Kidney tubule cell (primary cell): ENCODE measurements at regions not wholly inside any gene's neighbourhood (a gene's known extent, or its start where the extent isn't known, plus 50 kb on each side); places are given as distances from the start of the nearest gene placed in this dataset.

Experiments
- DNase-seq: peaks from one replicate; pipeline ENCODE4 v3.0.0-alpha.2; 2018; ENCODE audit warnings: low spot score

DNA sequence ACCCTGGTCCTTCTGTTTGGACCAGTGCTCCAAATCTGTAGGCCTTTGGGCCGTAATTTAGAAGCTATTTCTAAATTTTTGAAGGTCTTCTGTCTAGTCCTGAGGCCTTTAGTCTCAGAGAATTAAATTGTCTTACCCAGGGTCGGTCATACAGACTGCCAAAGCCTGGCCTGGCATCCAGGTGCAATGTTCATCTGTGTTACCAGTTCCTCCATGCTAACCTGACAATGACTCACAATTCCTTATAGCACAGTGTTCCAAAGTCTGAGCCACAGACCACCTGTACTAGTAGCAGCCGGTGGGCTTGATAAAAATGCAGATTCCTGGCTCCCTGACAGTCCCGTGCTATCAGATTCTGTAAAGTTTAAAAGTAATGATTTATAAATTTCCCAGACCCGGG is 77.7 kb upstream of the MAP4K3 start:
- DNase-seq = no peak

DNA sequence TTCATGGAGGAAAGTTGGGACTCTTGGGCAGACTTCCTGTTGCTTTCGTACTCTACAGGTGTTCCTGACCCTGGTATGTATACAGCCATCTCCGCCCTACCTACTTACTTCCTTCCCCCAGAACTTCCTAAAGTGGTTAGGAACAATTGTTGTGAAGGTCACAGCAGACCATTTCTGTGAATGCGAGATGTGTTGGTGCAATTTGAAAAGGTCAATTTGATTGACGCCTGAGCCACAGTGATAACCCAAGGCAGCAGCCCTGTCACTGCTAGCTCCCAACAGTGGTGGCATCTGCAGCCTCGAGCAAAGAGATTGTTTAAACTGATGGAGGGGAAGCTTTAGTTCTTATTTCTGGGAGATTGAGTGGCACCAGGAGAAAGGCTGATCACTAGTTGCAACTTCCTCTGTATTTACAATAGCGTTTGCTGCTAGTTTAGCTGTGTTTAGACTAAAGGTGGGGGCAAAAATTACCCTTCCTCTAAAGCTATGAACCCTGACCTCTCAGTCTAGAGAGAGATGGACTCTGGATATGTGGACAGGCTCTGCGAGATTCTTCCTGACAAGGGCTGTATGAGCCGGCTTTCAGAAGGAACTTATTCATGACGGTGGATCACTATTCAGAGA is 78.3 kb upstream of the MAP4K3 start:
- no peak for DNase-seq

DNA sequence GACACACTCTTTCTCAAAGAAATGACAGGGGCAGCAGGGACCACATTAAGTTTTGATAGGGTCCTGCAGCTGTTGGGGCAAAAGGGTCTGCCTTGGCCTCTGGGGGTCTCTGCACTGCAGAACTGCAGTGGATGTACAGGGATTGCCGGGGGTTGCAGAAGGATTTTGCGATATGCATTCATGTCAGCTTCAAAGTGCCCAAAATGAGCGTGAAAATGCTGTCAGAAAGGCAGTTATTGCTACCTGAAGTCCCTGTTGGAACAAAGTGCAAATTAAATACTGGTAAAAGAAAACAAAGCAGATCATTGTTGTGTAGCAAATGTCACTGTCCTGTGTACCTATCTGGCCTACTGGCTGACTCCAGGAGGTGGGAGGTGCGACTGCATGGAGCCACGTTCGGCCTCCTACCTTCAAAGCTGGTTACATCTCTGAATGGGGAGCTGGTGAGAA is 78.8 kb upstream of the MAP4K3 start:
- DNase-seq = no peak

DNA sequence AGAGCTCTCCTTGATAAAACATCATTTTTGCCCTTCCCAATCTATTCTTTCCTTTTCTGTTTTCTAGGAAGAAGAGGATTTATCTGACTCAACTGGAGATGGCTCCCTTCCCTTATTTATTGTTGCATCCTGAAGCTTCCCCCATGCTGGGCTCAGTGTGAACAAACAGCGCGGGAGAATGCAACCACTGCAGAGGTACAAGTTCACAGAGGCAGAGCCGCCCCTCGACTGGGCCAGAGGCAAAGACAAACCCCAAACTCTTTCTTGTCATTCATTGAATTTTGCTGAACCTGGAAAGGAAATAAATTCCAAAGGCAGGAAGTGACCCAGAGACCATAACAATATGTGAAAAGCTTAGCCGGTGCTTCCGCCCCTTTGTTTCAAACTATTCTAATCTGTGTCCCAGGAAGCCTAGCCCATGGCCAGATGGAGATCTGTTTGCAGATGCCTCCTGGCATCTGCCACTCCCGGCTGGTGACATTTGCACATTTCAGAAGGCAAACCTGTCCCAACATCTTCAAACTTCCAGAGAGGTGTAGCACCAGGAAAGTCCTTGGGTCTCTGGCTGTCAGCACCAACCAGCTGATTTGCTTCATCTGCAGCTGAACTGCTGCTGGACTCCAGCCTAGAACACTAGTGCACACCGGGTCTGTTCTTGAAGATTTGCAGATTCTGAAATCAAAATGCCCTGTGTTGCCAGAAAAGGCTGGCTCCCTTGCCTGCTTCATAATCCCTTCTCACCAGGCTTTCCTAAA is 79.4 kb upstream of the MAP4K3 start:
- DNase-seq = no peak

DNA sequence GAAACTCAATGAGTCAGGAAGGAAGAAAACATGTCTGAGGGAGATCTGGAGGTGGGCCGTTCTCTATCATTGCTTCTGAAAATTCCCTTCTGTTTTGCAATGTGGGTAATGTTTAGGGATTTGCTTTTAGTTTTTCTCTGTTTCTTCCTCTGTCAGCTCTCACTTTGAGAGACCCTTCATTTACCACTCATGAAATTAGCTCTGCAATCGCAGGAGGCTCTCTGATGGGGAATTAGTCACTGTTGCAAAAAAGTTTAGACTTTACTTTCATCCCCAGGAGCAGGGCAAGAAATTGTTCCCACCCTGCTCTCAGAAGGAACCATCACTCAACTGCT is 80.0 kb upstream of the MAP4K3 start:
- no peak for DNase-seq

DNA sequence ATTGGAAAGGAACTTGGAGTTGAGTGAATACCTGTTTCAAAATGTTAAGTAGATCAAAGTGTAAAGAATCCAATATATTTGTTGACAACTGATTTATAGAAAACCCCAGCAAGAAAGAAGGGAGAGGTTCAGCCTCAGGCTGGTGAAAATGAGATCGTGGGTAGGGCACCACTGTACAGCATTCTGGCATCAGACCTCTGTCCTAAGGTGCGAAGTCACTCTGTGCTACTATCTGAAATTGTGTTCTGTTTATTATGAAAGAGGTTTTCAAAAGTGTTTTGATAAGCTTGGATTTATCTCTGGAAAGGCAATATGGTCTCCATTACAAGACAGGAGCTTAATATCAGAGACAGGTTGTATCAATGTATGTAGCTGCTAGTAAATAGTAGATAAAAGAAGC is 80.5 kb upstream of the MAP4K3 start:
- DNase-seq = no peak

DNA sequence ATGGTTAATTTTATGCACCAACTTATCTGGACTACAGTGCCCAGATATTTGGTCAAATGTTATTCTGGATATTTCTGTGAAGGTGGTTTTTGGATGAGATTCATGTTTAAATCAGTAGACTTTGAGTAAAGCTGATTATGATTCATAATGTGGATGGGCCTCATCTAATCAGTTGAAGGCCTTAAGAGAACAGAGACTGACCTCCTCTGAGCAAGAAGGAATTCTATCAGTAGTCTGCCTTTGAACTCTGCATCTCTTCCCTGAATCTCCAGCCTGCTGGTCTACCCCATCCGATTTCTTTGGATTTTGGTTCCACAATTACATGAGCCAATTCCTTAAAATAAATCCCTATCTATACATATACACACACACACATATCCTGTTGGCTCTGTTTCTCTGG is 82.8 kb upstream of the MAP4K3 start:
- no peak for DNase-seq

DNA sequence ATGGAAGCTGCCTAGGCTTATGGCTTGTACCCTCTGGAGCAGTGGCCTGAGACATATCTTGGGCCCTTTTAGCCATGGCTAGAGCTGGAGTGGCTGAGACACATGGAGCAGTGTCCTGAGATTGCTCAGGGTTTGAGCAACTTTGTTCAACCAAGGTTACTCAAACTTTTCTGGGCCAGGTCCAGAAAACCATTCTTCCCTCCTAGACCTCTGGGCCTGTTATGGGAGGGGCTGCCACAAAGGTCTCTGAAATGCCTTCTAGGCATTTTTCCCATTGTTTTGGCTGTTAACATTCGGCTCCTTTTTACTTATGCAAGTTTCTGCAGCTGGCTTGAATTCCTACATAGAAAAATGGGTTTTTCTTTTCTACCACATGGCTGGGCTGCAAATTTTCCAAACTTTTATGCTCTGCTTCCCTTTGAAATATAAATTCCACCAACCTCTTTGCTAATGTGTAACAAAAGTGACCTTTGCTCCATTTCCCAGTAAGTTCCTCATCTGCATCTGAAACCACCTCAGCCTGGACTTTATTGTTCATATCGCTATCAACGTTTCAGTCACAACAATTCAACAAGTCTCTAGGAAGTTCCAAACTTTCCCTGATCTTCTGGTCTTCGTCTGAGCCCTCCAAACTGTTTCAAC is 84.9 kb upstream of the MAP4K3 start:
- no peak for DNase-seq

DNA sequence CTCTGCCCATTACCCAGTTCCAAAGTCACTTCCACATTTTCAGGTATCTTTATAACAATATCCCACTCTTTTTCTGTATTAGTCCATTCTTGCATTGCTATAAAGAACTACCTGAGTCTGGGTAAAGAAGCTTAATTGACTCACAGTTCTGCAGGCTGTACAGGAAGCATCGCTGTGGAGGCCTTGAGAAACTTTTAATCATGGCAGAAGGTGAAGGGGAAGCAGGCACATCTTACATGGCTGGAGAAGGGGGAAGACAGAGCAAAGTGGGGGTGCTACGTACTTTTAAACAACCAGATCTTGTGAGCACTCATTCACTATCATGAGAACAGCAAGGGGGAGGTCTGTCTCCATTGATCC is 85.4 kb upstream of the MAP4K3 start:
- no peak for DNase-seq

DNA sequence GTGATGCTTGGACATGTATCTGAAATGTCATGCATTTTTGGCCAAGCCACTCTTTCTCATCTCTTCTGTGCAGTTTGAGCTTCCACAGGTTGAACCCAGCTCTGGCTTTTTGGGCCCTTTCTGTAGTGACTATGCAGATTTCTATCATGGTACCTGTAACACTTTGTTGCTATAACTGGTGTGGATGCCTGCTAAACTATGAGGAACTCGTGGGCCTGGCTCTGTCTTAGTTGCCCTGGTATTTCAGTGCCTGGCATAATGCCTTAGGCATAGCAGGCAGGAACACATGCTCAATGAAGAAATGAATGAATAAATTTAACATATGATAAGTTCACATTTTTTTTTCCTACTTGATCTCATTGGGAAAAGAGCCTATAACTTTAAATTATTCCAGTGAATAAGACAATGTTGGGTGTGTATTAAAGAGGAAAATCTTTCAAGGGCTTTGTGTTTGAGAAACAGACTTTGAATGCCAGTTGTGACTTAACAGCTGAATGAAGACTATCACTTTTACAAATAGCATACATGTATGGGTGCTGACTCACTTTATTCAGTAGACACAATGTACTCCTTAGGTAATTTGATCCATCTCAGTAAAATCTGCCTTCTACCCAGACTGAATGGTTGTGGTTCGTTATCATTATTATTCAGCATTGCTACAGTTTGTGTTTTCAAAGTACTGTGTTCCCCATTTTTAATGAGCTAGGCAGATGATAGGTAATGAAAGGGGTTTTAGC is 86.4 kb upstream of the MAP4K3 start:
- DNase-seq = peak; percentile 84

DNA sequence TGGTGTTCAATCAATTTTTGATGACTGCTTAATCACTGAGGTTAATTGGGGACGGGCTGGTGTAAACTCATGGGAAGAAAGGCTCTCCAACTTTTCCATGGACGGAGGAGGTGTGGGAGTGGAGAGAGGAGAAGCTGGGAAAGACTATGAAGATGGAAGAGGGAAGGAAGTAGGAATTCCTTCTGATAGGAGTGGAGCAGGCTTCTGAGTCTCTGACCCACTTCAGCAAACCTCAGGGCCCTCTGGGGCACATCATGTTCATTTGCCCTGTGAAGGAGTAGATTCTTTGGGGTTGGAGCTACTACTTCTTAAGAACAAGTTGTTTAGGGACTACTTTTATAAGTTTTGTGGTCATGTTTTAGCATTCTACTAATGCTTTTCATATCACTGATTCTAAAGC is 87.0 kb upstream of the MAP4K3 start:
- DNase-seq = no peak

DNA sequence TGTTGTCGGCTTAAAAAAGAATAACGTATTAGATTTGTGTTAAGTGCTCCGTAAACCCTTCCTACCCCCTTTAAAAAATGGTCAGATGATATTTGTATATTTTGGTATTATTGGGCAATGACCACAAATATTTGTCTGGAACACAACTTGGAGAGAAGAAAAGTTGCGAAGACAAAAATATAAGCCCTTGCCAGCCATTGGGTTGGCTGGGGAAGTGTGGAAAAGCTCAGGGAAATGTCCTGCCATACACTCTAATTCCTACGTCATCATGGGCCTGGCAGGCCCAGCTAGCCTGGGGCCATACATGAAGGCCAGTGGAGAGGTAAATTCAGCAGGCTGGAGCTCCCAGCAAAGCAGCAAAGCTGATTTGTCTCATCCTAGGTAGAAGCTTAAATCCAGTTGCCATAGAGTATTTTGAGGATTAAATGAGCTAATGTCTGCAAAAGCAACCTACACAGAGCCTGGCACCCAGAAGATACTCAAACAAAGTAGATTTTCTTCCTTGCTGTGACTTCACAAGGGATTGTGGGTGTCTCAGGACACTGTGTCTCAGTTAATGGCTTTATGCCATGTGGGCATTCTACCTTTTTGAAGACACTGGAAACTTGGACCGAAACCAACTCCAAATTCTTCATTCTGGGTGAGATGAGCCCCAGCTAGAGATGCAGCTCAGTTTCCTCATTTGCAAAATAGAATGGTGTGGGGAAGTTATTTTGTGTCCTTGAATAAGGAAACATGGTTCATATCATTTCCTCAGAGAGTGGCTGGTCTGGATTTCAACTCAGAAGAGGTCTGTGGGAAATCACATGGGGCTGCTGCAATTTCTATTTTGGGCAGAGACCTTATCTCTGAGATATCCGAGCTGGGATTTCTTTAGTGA is 87.9 kb upstream of the MAP4K3 start:
- DNase-seq = no peak

DNA sequence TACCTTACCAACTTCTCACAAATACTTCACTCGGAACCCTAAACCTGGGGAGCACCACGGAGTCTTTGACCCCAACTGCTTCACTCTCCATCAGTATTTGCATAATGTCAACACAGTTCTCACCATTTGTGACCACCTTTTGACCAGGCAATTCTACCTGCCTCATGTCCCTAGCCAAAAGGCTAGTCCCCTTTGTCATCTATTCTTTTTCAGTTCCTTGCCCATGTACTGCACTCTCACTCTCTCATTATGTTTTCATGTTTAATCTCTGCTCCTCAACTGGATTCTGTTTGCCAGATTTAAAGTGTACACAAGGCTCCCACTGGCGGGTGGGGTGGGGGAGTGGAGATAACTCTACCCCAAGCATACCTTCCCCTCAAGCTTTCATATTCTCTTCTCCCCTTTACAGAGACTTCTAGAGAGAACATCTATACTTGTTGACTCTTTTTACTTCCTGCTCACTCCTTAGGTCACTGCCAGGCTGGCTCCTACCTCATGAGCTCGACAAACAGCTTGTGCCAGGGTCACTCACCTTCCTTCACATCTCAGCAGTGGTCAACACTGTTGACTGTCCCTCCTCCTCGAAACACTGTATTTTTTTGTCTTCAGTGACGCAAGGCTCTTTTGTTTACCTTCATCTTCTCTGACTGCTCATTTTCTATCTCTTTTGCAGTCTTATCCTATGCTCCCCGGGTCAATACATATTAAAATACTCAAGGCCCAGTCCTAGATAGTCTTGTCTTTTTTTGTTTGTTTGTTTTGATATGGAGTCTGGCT is 88.7 kb upstream of the MAP4K3 start:
- no peak for DNase-seq

DNA sequence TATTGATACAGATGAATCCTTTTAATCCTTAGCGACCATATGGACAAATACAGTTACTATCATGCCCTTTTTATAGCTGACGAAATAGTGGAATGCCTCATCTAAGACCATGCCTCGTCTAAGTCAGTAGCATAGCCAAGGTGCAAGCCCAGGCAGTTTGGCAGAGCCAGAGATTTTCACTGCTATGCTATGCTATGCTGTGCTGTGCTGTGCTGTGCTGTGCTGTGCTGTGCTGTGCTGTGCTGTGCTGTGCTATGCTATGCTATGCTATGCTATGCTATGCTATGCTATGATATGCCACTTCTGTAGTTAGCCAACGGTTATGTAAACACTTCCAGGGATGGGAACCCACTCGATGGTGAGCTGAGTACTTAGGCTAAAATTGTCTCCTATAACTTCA is 91.6 kb upstream of the MAP4K3 start:
- no peak for DNase-seq

DNA sequence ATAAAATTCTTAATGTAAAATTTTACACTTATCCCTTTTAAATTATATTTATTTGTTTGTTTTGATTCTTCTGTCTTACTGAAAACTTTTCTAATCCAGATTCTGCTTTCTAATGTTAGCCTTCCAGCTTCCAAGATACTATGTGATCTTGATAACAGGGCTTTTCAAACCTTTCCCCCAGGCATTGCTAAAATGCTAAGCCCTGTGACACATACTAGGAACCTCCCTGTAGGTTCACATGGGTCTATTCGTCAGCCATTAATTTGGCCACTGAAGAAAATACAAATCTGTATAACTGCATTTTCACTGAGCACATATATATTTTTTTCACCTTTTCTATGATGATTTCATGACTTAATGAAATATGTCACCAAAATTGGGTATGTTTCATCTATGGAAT is 92.8 kb upstream of the MAP4K3 start:
- DNase-seq = no peak

DNA sequence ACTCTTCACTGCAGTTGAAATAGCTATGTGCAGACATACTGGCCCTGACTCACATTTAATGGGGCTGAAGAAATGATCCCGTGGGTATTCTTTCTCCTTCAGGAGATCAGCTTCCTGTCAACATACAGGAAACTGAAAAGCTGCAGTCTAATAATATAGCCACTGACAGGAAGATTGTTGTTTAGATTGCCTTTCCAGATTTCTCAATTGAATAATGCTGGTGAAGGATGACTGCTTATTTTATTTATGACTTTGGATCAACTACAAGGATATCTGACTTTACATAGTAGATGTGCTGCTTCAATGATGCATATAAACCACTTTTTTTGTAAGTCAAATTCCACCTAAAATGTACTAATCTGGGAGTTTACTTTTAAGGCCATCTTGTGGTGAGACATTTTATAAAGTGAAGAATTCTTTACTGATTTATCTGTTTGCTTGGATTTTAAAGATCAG is 93.4 kb upstream of the MAP4K3 start:
- peak; percentile 60 for DNase-seq

DNA sequence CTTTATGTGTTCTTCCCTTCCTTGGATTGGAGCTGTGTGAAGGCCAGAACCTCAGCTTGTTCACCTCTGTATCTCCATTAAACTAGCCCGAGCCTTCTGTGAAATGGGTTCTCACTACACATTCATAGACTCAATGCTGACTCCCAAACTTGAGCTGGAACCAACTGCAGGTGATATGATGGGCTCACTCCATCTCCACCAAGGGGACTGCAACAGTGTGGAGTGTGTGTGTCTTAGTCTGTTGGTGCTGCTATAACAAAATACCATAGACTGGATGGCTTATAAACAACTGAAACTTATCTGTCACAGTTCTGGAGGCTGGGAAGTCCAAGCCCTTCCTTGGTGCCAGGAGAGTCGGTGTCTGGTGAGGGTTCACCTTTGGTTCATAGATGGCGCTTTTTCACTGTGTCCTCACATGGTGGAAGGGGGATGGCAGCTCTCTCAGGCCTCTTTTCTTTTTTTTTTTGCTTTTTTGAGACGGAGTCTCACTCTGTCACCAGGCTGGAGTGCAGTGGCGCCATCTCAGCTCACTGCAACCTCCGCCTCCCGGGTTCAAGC is 94.2 kb upstream of the MAP4K3 start:
- DNase-seq = no peak

DNA sequence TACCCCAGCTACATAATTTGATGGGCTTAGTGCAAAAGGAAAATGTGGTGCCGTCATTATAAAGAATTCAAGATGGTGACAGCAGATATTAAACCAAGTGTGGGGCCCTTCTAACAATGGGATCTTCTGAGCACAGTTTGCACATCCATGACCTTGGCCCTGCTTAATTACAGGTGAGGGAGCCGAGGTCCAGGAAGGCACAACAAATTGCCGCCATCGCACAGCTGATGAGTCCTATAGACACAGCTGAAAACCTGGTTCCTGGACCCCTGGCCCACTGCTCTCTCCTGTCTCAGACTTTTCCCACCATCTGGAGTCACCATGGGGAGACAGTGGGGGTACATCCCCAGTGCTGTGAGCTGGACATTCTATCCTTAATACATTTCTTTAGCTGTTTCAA is 95.8 kb upstream of the MAP4K3 start:
- DNase-seq = no peak

DNA sequence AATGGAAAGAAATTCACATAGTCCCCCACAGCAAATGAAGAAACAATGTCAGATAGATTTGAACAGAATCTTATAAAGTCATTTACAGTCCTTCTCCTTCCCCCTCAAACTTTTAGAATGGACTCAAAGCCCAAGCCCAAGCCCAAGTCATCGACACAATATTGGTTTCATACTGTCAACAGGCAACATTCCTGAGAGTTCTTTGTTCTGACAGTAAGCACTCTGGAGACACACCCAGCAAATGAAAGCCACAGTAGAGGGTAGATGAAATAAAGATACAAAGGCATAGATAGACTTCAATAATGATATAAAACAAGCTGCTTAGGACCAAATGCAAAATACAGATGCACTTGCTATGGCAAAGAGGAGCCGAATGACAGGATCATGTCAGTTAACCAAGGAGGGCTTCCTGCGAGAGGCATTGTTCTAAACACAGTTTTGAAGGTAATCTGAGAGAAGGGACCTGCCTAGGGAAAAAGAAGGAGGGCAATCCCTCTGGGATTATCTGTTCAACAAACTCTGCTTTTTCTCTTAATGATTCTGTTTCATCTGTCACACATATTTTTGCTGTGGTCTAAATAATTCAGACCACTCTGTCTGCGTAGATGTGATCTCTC is 97.1 kb upstream of the MAP4K3 start:
- no peak for DNase-seq

DNA sequence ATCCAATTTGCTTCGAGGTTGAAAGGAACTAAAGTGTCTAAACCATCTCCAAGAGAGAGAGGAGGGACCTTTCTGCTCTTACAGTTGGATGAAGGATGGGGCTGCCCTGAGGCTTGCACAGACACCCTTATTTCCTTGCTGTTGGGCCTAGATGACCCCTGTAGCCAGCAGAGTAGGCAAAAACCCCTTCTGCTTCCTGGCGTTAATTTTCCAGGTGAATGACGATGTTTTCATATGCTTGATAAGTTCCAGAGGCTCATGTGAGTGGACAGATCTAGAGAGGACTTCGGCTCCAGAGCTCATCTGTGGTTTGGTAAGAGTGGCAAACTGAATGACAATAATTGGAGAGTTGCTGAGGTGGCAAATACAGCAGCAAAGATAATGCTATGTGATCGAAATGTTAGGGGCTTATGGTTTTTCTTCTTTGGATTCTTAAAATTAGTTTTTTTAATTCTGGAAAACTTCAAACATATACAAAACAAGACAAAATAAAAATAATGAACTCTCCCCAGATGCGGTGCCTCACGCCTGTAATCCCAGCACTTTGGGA is 98.6 kb upstream of the MAP4K3 start:
- no peak for DNase-seq
